NT2/D1 (cell line): ENCODE measurements at regions not wholly inside any gene's neighbourhood (a gene's known extent, or its start where the extent isn't known, plus 50 kb on each side); places are given as distances from the start of the nearest gene placed in this dataset.

Experiments used
- DNase-seq: peaks from one replicate; pipeline ENCODE4 v3.0.0-alpha.2; 2011; ENCODE audit warnings: low read depth, low spot score
- H3K27me3 ChIP-seq: 2 replicates; pipeline ENCODE4 v1.6.0; 2011; ENCODE audit warnings: mild to moderate bottlenecking; ENCODE audit not compliant: insufficient read length, insufficient read depth
- H3K36me3 ChIP-seq: 2 replicates; pipeline ENCODE4 v1.6.1; 2011; ENCODE audit warnings: mild to moderate bottlenecking, low read length, mixed read lengths; ENCODE audit not compliant: insufficient read depth, insufficient read length
- H3K4me1 ChIP-seq: 2 replicates; pipeline ENCODE4 v1.5.1; 2011; ENCODE audit not compliant: insufficient read depth, insufficient read length
- H3K4me3 ChIP-seq: 2 replicates; pipeline ENCODE4 v1.5.1; 2011; ENCODE audit warnings: low read depth; ENCODE audit not compliant: insufficient read length
- H3K9ac ChIP-seq: 2 replicates; pipeline ENCODE4 v1.6.0; 2011; ENCODE audit warnings: low read depth; ENCODE audit not compliant: insufficient read length
- H3K9me3 ChIP-seq: 2 replicates; pipeline ENCODE4 v1.5.1; 2011; ENCODE audit warnings: mild to moderate bottlenecking, low read length; ENCODE audit not compliant: insufficient read depth
- SUZ12 ChIP-seq: IDR thresholded peaks from 2 replicates; pipeline ENCODE4 v1.6.1; 2011; ENCODE audit not compliant: insufficient read length, insufficient read depth; ENCODE audit errors: extremely low read depth
- YY1 ChIP-seq: IDR thresholded peaks from 2 replicates; pipeline ENCODE4 v1.6.1; 2011; ENCODE audit not compliant: insufficient read length, insufficient read depth
- ZNF274 ChIP-seq: IDR thresholded peaks from 2 replicates; pipeline ENCODE4 v1.6.1; 2011; ENCODE audit warnings: mild to moderate bottlenecking, low read depth, low read length

DNA sequence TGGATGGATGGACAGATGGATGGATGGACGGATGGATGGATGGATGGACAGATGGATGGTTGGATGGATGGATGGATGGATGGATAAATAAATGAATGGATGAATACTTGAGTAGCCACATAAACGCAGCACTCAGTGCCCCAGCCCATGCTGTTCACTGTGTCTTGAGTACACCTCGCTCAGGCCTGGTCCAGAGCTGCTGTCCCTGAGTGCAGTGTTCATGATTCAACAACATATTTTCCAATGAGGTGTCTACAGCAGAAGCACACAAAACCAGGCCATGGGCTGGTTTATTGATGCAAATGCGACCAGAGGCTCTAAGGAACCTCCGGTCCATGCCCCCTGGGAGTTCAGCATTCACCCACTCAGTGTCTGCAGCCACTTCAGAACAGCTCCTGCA lies 584.3 kb downstream of the BRD1 start:
- DNase-seq, result no peak
- Histone ChIP-seq H3K27me3 (no peaks in the 10 kb centered on the region), H3K9me3 (no peaks in the 10 kb centered on the region), H3K9ac (no peak overlapping the region), H3K4me3 (no peak overlapping the region), H3K4me1 (no peaks in the 10 kb centered on the region), H3K36me3 (no peaks in the 10 kb centered on the region)
- no peak for TF ChIP-seq SUZ12
- TF ChIP-seq ZNF274, result no peak
- TF ChIP-seq YY1, result no peak

DNA sequence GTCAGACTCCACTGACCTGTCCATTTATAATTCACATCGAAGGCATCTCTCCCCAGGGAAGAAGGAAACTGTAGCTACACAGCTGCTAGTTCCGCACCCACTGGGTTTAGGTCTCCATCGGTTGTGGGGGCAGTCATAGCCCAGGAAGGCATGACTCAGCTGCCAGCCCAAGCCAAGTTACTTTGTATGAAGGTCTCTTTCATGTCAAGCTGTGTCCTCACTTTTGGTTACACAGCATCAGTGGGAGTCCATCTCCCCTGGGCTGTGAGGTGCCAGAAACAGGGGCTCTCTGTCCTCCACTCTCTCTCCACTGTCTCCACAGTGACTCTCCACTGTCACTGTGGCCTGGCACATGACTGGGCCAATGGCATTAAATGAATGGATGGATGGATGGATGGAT lies 585.2 kb downstream of the BRD1 start:
- Histone ChIP-seq H3K36me3 (no peaks in the 10 kb centered on the region), H3K4me3 (no peak overlapping the region), H3K9ac (no peak overlapping the region), H3K9me3 (no peaks in the 10 kb centered on the region), H3K4me1 (no peaks in the 10 kb centered on the region), H3K27me3 (no peaks in the 10 kb centered on the region)
- DNase-seq, result no peak
- TF ChIP-seq YY1 (no peak), SUZ12 (no peak), ZNF274 (no peak)

DNA sequence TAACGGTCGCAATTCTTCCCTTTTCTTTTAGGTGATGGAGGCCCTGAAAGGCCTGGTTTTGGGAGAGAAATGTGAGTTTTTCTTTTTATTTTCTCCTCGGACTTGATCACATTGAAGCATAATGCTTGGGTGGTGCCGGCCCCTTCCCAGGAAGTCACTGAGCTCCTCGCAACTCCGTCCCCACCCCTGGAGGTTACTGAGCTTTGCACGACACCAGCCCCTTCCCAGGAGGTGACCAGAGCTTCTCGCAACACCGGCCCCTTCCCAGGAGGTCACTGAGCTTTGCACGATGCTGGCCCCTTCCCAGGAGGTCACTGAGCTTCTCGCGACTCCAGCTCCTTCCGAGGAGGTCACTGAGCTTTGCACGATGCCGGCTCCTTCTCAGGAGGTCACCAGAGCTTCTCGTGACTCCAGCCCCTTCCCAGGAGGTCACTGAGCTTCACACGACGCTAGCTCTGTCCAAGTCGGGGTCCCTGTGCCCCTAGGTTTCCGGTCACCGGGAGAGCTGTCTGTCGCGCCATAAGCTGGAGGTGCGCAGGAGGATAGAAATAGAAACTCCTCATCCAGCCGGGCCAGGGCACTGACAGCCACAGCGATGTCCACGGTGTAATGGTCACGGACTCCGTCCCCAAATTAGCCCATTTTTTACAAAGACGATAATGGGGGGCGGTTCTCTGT lies 586.4 kb downstream of the BRD1 start:
- H3K4me1 ChIP-seq, result peaks cover 2% of the 10 kb centered on the region
- H3K9me3 ChIP-seq, result no peaks in the 10 kb centered on the region
- TF ChIP-seq SUZ12 (no peak), ZNF274 (no peak), YY1 (no peak)
- no peak for DNase-seq
- H3K9ac ChIP-seq, result no peak overlapping the region
- no peaks in the 10 kb centered on the region for H3K27me3 ChIP-seq
- H3K4me3 ChIP-seq, result no peak overlapping the region
- H3K36me3 ChIP-seq, result no peaks in the 10 kb centered on the region

DNA sequence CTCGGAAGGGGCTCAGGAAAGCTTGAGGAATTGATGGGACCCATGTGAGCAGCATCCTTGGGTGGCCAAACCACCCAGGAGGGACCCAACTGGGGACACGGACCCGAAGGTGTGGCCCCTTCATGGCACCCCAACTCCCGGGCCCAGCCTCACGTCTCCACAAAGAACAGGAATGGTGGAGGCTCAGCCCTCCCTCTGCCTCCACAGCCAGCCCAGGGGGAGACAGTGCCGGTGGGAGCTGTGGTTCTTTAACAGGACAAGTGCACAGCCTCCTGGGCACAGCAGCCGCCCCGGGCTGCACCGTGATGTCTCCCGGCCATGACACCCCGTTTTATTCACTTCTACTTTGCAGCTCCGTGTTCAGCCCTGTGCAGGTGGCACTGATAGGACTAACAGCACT lies 587.2 kb downstream of the BRD1 start:
- Histone ChIP-seq H3K4me1 (peaks cover 5% of the 10 kb centered on the region), H3K9ac (no peak overlapping the region), H3K4me3 (no peak overlapping the region), H3K36me3 (no peaks in the 10 kb centered on the region), H3K9me3 (no peaks in the 10 kb centered on the region), H3K27me3 (no peaks in the 10 kb centered on the region)
- no peak for TF ChIP-seq ZNF274
- TF ChIP-seq YY1, result no peak
- TF ChIP-seq SUZ12, result no peak
- no peak for DNase-seq

DNA sequence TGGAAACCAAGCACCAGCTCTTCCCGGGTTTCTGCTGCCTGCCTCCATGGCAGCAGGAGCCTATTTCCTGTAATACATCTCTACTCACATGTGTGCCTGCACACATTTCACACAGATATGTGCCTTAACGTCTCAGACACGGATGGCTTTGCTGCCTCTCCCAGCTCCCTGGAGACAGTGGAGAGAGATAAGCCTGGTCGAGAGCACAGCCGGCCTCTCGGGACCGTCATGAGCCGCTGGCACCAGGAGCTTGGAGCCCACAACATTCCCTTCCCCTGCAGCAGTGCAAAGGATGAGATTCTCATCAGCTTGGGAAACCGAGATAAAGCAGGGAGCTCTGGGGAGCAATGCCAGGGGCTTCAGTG lies 587.7 kb downstream of the BRD1 start:
- Histone ChIP-seq H3K36me3 (no peaks in the 10 kb centered on the region), H3K27me3 (no peaks in the 10 kb centered on the region), H3K4me1 (peaks cover 5% of the 10 kb centered on the region), H3K4me3 (no peak overlapping the region), H3K9ac (no peak overlapping the region), H3K9me3 (no peaks in the 10 kb centered on the region)
- no peak for DNase-seq
- TF ChIP-seq SUZ12 (no peak), ZNF274 (no peak), YY1 (no peak)

DNA sequence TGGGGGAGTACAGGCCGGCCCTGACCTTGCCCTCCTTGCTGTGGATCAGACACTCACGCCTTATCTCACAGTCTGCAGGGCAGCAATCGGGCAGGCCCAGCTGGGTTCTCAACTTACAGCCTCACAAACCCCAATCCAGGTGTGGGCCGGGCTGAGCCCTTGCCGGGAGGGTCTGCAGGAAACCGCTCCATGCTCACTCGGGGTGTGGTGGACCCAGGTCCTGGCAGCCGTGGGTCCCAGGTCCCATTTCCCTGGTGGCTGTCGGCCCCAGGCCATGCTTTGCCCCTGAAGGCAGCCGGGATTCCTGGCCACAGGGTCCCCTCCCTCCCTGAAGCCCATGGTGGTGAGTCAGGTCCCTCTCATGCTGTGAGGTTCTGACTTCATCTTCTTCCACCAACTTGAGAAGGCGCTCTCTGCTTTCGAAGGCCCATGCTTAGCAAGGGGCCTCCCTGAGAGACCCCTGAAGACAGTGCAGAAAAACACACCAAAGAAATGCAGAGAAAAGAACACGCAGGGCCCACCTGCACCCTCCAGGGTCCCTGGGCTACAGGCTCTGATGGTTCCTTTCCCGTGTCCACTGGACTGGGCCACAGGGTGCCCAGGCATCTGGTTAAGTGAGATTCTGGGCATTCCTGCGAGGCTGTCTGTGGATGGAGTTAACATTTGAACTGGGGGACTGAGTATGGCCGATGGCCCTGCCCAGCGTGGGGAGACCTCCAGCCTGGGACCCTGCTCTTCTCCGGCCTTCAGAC lies 588.2 kb downstream of the BRD1 start:
- Histone ChIP-seq H3K36me3 (no peaks in the 10 kb centered on the region), H3K27me3 (no peaks in the 10 kb centered on the region), H3K4me1 (peaks cover 5% of the 10 kb centered on the region), H3K9me3 (no peaks in the 10 kb centered on the region), H3K9ac (no peak overlapping the region), H3K4me3 (no peak overlapping the region)
- DNase-seq, result no peak
- no peak for TF ChIP-seq ZNF274
- no peak for TF ChIP-seq YY1
- no peak for TF ChIP-seq SUZ12
